ENCODE measurements at regions not wholly inside any gene's neighbourhood (a gene's known extent, or its start where the extent isn't known, plus 50 kb on each side); places are given as distances from the start of the nearest gene placed in this dataset.
A peak's percentile ranks its signal among the peaks of the same experiment; 100 is the strongest.

DNA sequence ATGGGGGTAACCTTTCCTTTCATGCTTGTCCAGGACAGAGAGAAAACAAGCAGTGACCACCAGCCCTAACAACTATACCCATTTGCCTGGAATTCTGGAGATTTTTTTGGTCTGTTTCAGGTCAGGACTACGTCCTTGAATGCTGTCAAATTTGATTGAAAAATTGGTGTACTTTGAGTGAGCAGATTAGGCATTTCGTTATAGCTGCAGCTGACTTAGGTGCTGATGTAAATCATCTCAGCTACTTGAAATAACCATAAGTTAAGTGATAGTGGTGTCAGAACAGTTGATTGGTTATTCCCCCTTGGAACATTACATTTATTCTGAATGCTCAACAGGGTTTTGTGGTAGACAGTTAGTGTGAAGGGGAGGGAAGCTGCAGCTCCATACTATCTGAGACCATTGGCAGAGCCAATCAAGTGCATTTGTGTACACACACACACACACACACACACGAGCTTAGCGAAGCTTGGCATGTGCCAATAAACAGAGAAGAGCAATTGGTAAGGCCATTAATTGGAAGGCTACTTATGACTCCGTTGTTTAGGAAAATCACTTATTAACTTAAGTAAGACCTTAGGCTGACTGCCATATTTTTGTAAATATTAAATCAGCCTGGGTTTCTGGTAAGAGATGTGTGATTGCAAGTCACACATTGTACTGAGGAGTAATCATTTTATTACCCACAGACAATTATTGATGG, 447.8 kb downstream of the MFSD1 start:
- no peak overlapping the region for H3K4me3 ChIP-seq

DNA sequence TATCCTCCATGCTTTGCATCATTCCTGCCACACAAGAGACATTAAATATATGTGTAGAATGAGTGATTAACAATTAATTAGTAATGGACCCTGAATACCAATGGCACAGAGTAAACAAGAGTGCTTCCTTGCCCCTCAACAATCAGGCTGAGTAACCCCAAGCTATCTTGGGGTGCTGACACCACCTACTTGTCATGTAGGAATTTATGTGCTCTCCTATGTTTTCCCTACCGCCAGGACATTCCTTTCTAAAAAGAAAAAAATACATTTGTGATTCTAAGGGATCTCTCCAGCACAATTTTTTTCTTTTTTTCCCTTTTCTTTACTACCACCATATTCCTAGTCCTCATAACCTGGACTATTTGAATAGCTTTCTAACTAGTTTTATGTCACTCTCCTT, 449.1 kb downstream of the MFSD1 start:
- no peaks in the 10 kb centered on the region for H3K27me3 ChIP-seq
- H3K4me3 ChIP-seq: no peak overlapping the region
- ATAC-seq: no peak
- WGBS, 2 donors (ENCODE audit: low coverage in 1 of 2): 60 to 71% methylated on average over 1 of the region's 1 CpG
- H3K4me1 ChIP-seq: no peaks in the 10 kb centered on the region
- H3K36me3 ChIP-seq: no peaks in the 10 kb centered on the region
- H3K9me3 ChIP-seq: peaks cover 0 to 17% (median 0%) of the 10 kb centered on the region in 3 donors
- TF ChIP-seq, protein P1, sequence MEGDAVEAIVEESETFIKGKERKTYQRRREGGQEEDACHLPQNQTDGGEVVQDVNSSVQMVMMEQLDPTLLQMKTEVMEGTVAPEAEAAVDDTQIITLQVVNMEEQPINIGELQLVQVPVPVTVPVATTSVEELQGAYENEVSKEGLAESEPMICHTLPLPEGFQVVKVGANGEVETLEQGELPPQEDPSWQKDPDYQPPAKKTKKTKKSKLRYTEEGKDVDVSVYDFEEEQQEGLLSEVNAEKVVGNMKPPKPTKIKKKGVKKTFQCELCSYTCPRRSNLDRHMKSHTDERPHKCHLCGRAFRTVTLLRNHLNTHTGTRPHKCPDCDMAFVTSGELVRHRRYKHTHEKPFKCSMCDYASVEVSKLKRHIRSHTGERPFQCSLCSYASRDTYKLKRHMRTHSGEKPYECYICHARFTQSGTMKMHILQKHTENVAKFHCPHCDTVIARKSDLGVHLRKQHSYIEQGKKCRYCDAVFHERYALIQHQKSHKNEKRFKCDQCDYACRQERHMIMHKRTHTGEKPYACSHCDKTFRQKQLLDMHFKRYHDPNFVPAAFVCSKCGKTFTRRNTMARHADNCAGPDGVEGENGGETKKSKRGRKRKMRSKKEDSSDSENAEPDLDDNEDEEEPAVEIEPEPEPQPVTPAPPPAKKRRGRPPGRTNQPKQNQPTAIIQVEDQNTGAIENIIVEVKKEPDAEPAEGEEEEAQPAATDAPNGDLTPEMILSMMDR (IDR thresholded peaks at IDR 0.05): no peak
- TF ChIP-seq EP300 (IDR thresholded peaks at IDR 0.05) (no peak), POLR2AphosphoS5 (IDR thresholded peaks at IDR 0.05) (no peak), POLR2A (IDR thresholded peaks at IDR 0.05) (no peak)
- no peak overlapping the region for H3K27ac ChIP-seq

More for the DNA sequence above, 447.8 kb downstream of the MFSD1 start:
- Histone ChIP-seq H3K36me3 (no peaks in the 10 kb centered on the region), H3K9me3 (peaks cover 0 to 17% (median 0%) of the 10 kb centered on the region in 3 donors), H3K4me1 (no peaks in the 10 kb centered on the region), H3K27me3 (no peaks in the 10 kb centered on the region), H3K27ac (no peak overlapping the region)
- whole genome bisulfite sequencing, 2 donors (ENCODE audit: low coverage in 1 of 2): 57 to 80% methylated on average over 3 to 5 of the region's 5 CpGs
- ATAC-seq: no peak
- no peak for TF ChIP-seq POLR2A (IDR thresholded peaks at IDR 0.05)
- no peak for TF ChIP-seq POLR2AphosphoS5 (IDR thresholded peaks at IDR 0.05)
- TF ChIP-seq, protein P1 (IDR thresholded peaks at IDR 0.05): no peak
- TF ChIP-seq EP300 (IDR thresholded peaks at IDR 0.05): no peak

DNA sequence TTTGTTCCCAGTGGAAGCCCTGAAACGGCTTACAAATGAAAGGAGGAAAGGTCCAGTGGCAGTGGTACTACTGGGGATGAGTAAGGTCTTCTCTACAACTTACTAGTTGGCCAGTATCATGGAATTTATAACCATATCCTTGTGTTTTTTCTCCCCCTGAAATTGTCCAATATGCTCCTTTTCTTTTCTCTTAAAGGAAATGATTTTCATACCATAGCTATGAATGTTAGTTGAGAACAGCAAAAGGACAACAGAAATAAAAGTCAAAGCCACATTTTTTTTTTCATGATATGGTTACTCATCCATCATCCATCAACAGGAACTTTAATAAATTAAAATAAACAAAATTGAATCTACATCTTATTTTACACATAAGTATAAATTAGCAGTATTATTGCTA, 450.4 kb downstream of the MFSD1 start:
- WGBS, 2 donors (ENCODE audit: low coverage in 1 of 2): 30 to 50% methylated on average over 1 of the region's 1 CpG
- no peaks in the 10 kb centered on the region for H3K36me3 ChIP-seq
- H3K9me3 ChIP-seq: peaks cover 0 to 17% (median 0%) of the 10 kb centered on the region in 3 donors
- H3K27ac ChIP-seq: no peak overlapping the region
- H3K4me3 ChIP-seq: no peak overlapping the region
- H3K27me3 ChIP-seq: no peaks in the 10 kb centered on the region
- TF ChIP-seq, protein P1 (IDR thresholded peaks at IDR 0.05): no peak
- TF ChIP-seq POLR2AphosphoS5 (IDR thresholded peaks at IDR 0.05) (no peak), EP300 (IDR thresholded peaks at IDR 0.05) (no peak)
- no peaks in the 10 kb centered on the region for H3K4me1 ChIP-seq
- ATAC-seq: no peak

DNA sequence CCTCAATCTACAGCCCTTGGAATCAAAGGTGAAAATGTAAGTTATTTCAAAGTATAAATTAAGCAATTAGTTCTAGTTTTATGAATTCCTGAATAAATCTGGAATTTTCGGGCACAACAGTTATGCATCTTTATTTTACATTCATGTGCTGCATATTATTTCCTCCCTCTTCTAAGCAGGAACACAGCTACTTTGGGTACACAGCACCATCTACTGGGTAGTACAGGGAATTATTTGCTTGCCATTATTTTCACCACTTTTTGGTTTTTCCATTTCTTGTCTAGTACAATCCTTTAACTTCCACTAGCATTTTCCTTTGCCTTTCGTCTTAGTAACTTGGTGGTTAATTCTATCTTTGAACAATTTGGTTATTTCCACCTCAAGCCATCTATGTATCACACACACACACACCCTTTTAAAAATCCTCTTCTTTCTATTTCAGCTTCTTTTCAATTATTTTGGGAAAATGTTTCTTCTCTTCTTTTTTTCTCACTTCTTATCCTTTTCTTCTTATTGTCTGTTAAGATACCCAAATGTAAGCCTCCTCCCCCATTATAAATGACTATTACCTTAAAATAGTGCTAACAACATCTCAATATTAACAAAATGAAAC, 451.0 kb downstream of the MFSD1 start:
- WGBS, 2 donors (ENCODE audit: low coverage in 1 of 2): 32 to 45% methylated on average over 2 of the region's 2 CpGs
- no peaks in the 10 kb centered on the region for H3K27me3 ChIP-seq
- no peak for ATAC-seq
- H3K9me3 ChIP-seq: peaks cover 0 to 17% (median 0%) of the 10 kb centered on the region in 3 donors
- no peak overlapping the region for H3K4me3 ChIP-seq
- H3K36me3 ChIP-seq: no peaks in the 10 kb centered on the region
- TF ChIP-seq, protein P1 (IDR thresholded peaks at IDR 0.05): peak in 1 of 4 experiments; percentile 19
- no peak for TF ChIP-seq POLR2AphosphoS5 (IDR thresholded peaks at IDR 0.05)
- no peaks in the 10 kb centered on the region for H3K4me1 ChIP-seq
- no peak overlapping the region for H3K27ac ChIP-seq

DNA sequence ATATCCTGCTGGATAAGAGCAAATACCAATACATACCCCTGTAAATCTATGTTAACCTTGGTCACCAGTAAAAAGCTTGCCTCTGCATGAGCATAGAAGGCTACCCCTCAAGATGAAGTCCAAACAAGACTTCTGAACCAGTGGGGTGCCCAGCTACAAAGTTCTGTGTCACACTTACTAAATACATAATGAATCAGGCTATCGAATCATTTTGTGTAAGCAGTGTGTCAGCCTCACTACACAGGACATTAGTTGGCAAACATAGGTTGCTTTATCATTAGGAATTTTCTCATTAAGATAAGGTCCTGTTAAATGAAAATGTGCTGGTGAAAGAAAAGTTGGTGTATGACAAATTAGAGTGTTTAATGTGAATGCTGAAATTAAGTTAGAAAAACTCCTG, 452.0 kb downstream of the MFSD1 start:
- Histone ChIP-seq H3K36me3 (no peaks in the 10 kb centered on the region), H3K4me1 (no peaks in the 10 kb centered on the region), H3K4me3 (no peak overlapping the region), H3K9me3 (peaks cover 0 to 17% (median 0%) of the 10 kb centered on the region in 3 donors), H3K27me3 (no peaks in the 10 kb centered on the region), H3K27ac (no peak overlapping the region)
- WGBS, 2 donors (ENCODE audit: low coverage in 1 of 2): 60 to 100% methylated on average over 1 of the region's 1 CpG
- no peak for ATAC-seq
- no peak for TF ChIP-seq EP300 (IDR thresholded peaks at IDR 0.05)
- TF ChIP-seq, protein P1 (IDR thresholded peaks at IDR 0.05): no peak
- no peak for TF ChIP-seq POLR2A (IDR thresholded peaks at IDR 0.05)
- TF ChIP-seq POLR2AphosphoS5 (IDR thresholded peaks at IDR 0.05): no peak

Data from gastroesophageal sphincter (tissue), 4 donors.